CD14-positive monocyte (primary cell): ENCODE measurements at regions not wholly inside any gene's neighbourhood (a gene's known extent, or its start where the extent isn't known, plus 50 kb on each side); places are given as distances from the start of the nearest gene placed in this dataset.

ENCODE experiments used
- DNase-seq, 3 donors: peaks; one replicate each; pipeline ENCODE4 v3.0.0-alpha.2; 2011 to 2022
- H2AFZ ChIP-seq: 2 replicates; pipeline ENCODE4 v1.6.0; 2012; ENCODE audit warnings: mild to moderate bottlenecking, low read depth, low read length, inconsistent platforms; ENCODE audit not compliant: insufficient read depth, poor library complexity, severe bottlenecking
- H3K27ac ChIP-seq, 2 donors: 1 replicate in 1 of 2; 2 replicates in 1 of 2; pipeline ENCODE4 v1.5.1; 2012 to 2013; ENCODE audit warnings: low read length in 2 of 2, control low read depth in 1 of 2, inconsistent platforms in 1 of 2, low read depth in 1 of 2, mild to moderate bottlenecking in 1 of 2
- H3K27me3 ChIP-seq, 2 donors: one replicate each; pipeline versions ENCODE4 v1.6.0 to v1.6.1; 2011 to 2013; ENCODE audit warnings: low read length in 2 of 2; ENCODE audit not compliant: control insufficient read depth in 2 of 2, insufficient read depth in 2 of 2
- H3K36me3 ChIP-seq, 2 donors: replicated peaks in 1 of 2; 1 replicate in 1 of 2; 2 replicates in 1 of 2; pipeline versions ENCODE4 v1.5.1 to v1.6.1; 2012 to 2013; ENCODE audit warnings: low read length in 2 of 2, control low read depth in 1 of 2, inconsistent platforms in 1 of 2, mild to moderate bottlenecking in 1 of 2; ENCODE audit not compliant: insufficient read depth in 2 of 2, control insufficient read depth in 1 of 2
- H3K4me1 ChIP-seq, 2 donors: 1 replicate in 1 of 2; 2 replicates in 1 of 2; pipeline versions ENCODE4 v1.5.1 to v1.6.1; 2012 to 2013; ENCODE audit warnings: low read length in 2 of 2, control low read depth in 1 of 2, inconsistent platforms in 1 of 2, mild to moderate bottlenecking in 1 of 2, moderate library complexity in 1 of 2; ENCODE audit not compliant: insufficient read depth in 2 of 2, control insufficient read depth in 1 of 2
- H3K4me2 ChIP-seq: replicated peaks from 2 replicates; pipeline ENCODE3; 2012; ENCODE audit warnings: low read length, moderate library complexity, mild to moderate bottlenecking; ENCODE audit not compliant: poor library complexity, severe bottlenecking; ENCODE audit errors: extremely low read depth
- H3K4me3 ChIP-seq, 3 experiments: fragments of 200-600 bp in 1 of 3; sonication (generic) in 1 of 3; replicated peaks in 1 of 3; 1 replicate in 2 of 3; 2 replicates in 1 of 3; pipeline ENCODE4 v1.5.1; 2011 to 2013; ENCODE audit warnings: low read length in 3 of 3, mild to moderate bottlenecking in 3 of 3, control low read depth in 2 of 3, low read depth in 2 of 3, inconsistent platforms in 1 of 3, moderate library complexity in 1 of 3
- H3K79me2 ChIP-seq: 2 replicates; pipeline ENCODE4 v1.6.0; 2012; ENCODE audit warnings: mild to moderate bottlenecking, control low read depth, inconsistent platforms, low read length, moderate library complexity; ENCODE audit not compliant: insufficient read depth
- H3K9ac ChIP-seq: 2 replicates; pipeline ENCODE4 v1.6.0; 2017; ENCODE audit warnings: low read length, mild to moderate bottlenecking; ENCODE audit not compliant: insufficient read depth, poor library complexity, severe bottlenecking
- H3K9me3 ChIP-seq, 2 donors: replicated peaks in 1 of 2; 1 replicate in 1 of 2; 2 replicates in 1 of 2; pipeline versions ENCODE4 v1.5.1 to v1.6.1; 2012 to 2013; ENCODE audit warnings: low read length in 2 of 2, control low read depth in 1 of 2; ENCODE audit not compliant: control insufficient read depth in 1 of 2, insufficient read depth in 1 of 2
- H4K20me1 ChIP-seq: 2 replicates; pipeline ENCODE4 v1.6.0; 2012; ENCODE audit warnings: mild to moderate bottlenecking, low read length, control low read depth, moderate library complexity; ENCODE audit not compliant: insufficient read depth
- H3K27ac Mint-ChIP-seq, 7 donors: one replicate each; pipeline ENCODE4 v1.8.0; 2020; ENCODE audit warnings: mild to moderate bottlenecking in 7 of 7, mixed read lengths in 7 of 7, moderate library complexity in 6 of 7, inconsistent platforms in 2 of 7
- H3K27me3 Mint-ChIP-seq, 3 donors: one replicate each; pipeline ENCODE4 v1.8.0; 2021 to 2022; ENCODE audit warnings: low read depth in 3 of 3, mild to moderate bottlenecking in 3 of 3, mixed read lengths in 3 of 3, moderate library complexity in 3 of 3, inconsistent platforms in 1 of 3
- H3K36me3 Mint-ChIP-seq, 2 donors: one replicate each; pipeline ENCODE4 v1.8.0; 2020; ENCODE audit warnings: mixed read lengths in 2 of 2, inconsistent platforms in 1 of 2, mild to moderate bottlenecking in 1 of 2
- H3K4me1 Mint-ChIP-seq: one replicate; pipeline ENCODE4 v1.8.0; 2020; ENCODE audit warnings: mild to moderate bottlenecking, mixed read lengths
- H3K4me3 Mint-ChIP-seq, 2 donors: one replicate each; pipeline ENCODE4 v1.8.0; 2020; ENCODE audit warnings: mild to moderate bottlenecking in 2 of 2, mixed read lengths in 2 of 2, moderate library complexity in 1 of 2
- H3K9me3 Mint-ChIP-seq, 7 donors: one replicate each; pipeline ENCODE4 v1.8.0; 2020 to 2022; ENCODE audit warnings: mixed read lengths in 7 of 7, mild to moderate bottlenecking in 6 of 7, moderate library complexity in 6 of 7, inconsistent platforms in 2 of 7
- whole genome bisulfite sequencing: methylation state at CpG from one replicate; pipeline ENCODE4 v1.1.5; 2013; ENCODE audit warnings: missing lambda C conversion rate; ENCODE audit not compliant: insufficient coverage; 5-methylcytosine and 5-hydroxymethylcytosine counted together
- intact Hi-C, 2 donors: fragments of 100-400 bp; cut with micrococcal nuclease; formaldehyde crosslinking; loops; one replicate each; pipeline versions ENCODE4 v1.15.0 to v1.15.1; 2023
- TF ChIP-seq, protein P1 (sequence below): fragments of 200-600 bp; IDR thresholded peaks from one replicate; pipeline ENCODE4 v1.8.0; 2022; ENCODE audit warnings: antibody characterized with exemption, mild to moderate bottlenecking

DNA sequence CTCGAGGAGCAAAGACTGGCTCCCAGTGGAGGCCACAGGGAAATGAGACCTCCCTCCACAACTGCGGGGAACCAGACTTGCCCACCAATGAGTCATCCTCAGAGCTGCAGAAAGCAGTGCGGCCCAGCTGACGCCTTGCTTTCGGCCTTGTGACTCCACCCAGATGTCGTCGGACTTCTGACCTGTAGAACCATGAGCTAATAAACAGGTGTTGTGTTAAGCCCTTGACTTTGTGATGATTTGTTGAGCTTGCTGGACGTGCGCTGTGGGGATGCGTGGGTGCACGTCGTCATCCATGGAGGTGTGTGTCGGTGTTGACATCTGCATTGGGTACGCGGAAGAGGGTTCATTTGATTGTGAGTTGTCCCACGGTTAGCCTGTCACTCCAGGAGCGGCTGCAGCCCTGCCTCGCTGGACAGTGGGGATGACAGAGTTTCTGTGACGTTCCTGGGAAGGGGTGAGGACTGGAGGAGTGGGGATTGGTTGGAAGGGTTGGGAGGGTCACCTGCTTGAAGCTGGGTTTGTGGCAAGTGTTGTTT is 154.1 kb downstream of the SH3BP4 start:
- H3K4me1 ChIP-seq = no peaks in the 10 kb centered on the region
- no peak overlapping the region for H2AFZ ChIP-seq
- no peaks in the 10 kb centered on the region for H4K20me1 ChIP-seq
- no peaks in the 10 kb centered on the region for H3K9me3 ChIP-seq
- WGBS = 93% methylated on average over 17 of the region's 19 CpGs
- DNase-seq = no peak
- H3K27me3 ChIP-seq = no peaks in the 10 kb centered on the region
- H3K4me2 ChIP-seq = no peak overlapping the region
- no peak overlapping the region for H3K4me3 Mint-ChIP-seq
- peaks cover 0 to 5% (median 3%) of the 10 kb centered on the region in 3 donors for H3K27me3 Mint-ChIP-seq
- no peaks in the 10 kb centered on the region for H3K36me3 ChIP-seq
- H3K9ac ChIP-seq = no peak overlapping the region
- H3K27ac ChIP-seq = no peak overlapping the region
- H3K9me3 Mint-ChIP-seq = no peaks in the 10 kb centered on the region
- no peak overlapping the region for H3K27ac Mint-ChIP-seq
- H3K4me3 ChIP-seq = no peak overlapping the region
- H3K4me1 Mint-ChIP-seq = no peaks in the 10 kb centered on the region
- no peaks in the 10 kb centered on the region for H3K79me2 ChIP-seq
- no peaks in the 10 kb centered on the region for H3K36me3 Mint-ChIP-seq
- intact Hi-C loops = no loop called here
- TF ChIP-seq, protein P1, sequence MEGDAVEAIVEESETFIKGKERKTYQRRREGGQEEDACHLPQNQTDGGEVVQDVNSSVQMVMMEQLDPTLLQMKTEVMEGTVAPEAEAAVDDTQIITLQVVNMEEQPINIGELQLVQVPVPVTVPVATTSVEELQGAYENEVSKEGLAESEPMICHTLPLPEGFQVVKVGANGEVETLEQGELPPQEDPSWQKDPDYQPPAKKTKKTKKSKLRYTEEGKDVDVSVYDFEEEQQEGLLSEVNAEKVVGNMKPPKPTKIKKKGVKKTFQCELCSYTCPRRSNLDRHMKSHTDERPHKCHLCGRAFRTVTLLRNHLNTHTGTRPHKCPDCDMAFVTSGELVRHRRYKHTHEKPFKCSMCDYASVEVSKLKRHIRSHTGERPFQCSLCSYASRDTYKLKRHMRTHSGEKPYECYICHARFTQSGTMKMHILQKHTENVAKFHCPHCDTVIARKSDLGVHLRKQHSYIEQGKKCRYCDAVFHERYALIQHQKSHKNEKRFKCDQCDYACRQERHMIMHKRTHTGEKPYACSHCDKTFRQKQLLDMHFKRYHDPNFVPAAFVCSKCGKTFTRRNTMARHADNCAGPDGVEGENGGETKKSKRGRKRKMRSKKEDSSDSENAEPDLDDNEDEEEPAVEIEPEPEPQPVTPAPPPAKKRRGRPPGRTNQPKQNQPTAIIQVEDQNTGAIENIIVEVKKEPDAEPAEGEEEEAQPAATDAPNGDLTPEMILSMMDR = no peak

DNA sequence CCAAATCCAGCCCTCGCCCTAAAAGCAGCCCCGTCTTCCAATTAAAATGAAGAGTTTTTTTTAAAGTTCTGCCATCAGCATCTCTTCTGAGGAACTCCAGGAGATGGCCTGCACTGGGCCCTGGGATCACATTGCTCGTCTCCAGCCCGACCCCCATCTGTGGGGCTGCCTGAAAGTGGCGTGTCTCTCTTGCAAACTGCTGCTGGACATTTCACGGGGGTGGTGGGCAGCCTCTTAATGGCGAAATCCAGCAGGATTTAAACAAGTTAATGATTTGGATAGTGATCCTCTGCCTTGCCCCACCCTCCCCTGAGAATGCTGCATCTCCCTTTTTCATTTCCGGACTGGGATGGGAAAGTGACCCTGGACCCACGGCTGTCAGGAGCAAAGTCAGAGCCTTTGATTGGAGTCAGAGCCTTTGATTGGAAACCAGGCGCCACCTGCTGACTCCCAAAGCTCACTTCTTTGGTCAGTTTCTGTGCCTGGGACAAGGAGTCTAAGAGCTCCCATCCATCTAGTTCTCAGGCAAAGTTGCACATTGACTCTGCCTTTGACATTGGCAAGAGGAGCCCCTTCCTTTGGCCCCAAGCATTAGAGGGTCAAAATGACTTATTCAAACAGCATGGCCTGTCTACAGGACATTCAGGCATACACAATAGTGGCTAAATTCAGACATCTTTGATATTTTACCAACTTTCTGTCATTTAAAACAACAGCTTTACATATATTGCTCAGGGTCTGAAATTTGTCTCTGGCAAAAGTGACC is 155.2 kb downstream of the SH3BP4 start:
- Histone ChIP-seq H2AFZ (no peak overlapping the region), H3K4me2 (no peak overlapping the region), H3K79me2 (no peaks in the 10 kb centered on the region), H3K27ac (no peak overlapping the region), H3K4me1 (no peaks in the 10 kb centered on the region), H3K27me3 (no peaks in the 10 kb centered on the region), H3K36me3 (no peaks in the 10 kb centered on the region), H3K9ac (no peak overlapping the region), H3K4me3 (no peak overlapping the region), H3K9me3 (no peaks in the 10 kb centered on the region), H4K20me1 (no peaks in the 10 kb centered on the region)
- Mint-ChIP-seq H3K27ac (peak overlapping the region in 1 of 7 donors; percentile 18), H3K9me3 (no peaks in the 10 kb centered on the region), H3K4me3 (no peak overlapping the region), H3K36me3 (no peaks in the 10 kb centered on the region), H3K27me3 (peaks cover 0 to 5% (median 3%) of the 10 kb centered on the region in 3 donors), H3K4me1 (no peaks in the 10 kb centered on the region)
- 64% methylated on average over 7 of the region's 10 CpGs for WGBS
- intact Hi-C loops = no loop called here
- DNase-seq = peak; percentile 7 to 25 (median 21)
- TF ChIP-seq, protein P1 = peak; percentile 36
